ENCODE measurements at regions not wholly inside any gene's neighbourhood (a gene's known extent, or its start where the extent isn't known, plus 50 kb on each side); places are given as distances from the start of the nearest gene placed in this dataset.

GRCh38 chr19:29086182-29086581 is 126.8 kb downstream of the UQCRFS1 start:
- Mint-ChIP-seq H3K36me3 (no peaks in the 10 kb centered on the region), H3K9me3 (no peaks in the 10 kb centered on the region), H3K4me1 (no peaks in the 10 kb centered on the region), H3K4me3 (no peak overlapping the region), H3K27me3 (no peaks in the 10 kb centered on the region), H3K27ac (no peak overlapping the region)
- no peak for DNase-seq
- CTCF ChIA-PET = no interaction called here

DNA sequence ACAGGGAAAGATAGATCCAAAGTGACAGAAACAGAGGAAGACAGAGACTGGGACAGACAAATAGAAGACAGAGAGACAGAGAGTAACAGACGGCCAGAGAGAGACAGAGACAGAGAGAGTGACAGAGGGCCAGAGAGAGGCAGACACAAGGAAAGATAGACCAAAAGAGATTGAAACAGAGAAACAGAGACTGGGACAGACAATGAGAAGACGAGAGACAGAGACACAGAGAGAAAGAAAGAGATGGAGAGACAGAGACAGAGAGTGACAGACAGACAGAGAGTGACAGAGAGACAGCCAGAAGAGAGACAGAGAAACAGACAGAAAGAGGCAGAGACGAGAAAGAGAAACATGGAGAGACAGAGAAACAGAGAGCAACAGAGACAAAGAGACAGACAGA is 127.3 kb downstream of the UQCRFS1 start:
- CTCF ChIA-PET = no interaction called here

GRCh38 chr19:29085206-29085605 is 127.7 kb downstream of the UQCRFS1 start:
- CTCF ChIA-PET = no interaction called here
- Mint-ChIP-seq H3K4me3 (no peak overlapping the region), H3K36me3 (no peaks in the 10 kb centered on the region), H3K27me3 (no peaks in the 10 kb centered on the region), H3K9me3 (no peaks in the 10 kb centered on the region), H3K27ac (no peak overlapping the region), H3K4me1 (no peaks in the 10 kb centered on the region)
- no peak for DNase-seq

More for the DNA sequence above, 127.3 kb downstream of the UQCRFS1 start:
- Mint-ChIP-seq H3K9me3 (no peaks in the 10 kb centered on the region), H3K4me1 (no peaks in the 10 kb centered on the region), H3K27ac (no peak overlapping the region), H3K27me3 (no peaks in the 10 kb centered on the region), H3K4me3 (no peak overlapping the region), H3K36me3 (no peaks in the 10 kb centered on the region)
- no peak for DNase-seq

DNA sequence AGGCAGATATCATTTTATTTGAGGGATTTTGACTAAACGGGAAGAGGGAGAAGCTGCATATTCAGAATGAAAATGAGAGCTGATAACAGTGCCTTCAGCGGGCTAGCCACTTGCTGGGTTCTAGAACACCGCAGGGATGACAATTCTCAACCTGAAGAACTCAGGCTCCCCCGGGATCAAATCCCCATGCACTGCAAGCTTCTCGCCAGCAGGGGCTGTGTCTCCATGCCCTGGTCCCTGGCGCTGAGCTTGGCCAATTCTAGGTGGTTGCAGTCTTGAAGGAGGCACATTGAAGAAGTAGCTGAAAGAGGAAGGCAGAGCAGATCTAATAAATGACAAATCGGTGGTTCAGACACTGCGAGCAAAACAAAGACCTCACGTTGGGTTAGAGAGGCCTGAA is 128.7 kb downstream of the UQCRFS1 start:
- Mint-ChIP-seq H3K4me3 (no peak overlapping the region), H3K36me3 (no peaks in the 10 kb centered on the region), H3K27me3 (no peaks in the 10 kb centered on the region), H3K9me3 (no peaks in the 10 kb centered on the region), H3K27ac (no peak overlapping the region), H3K4me1 (no peaks in the 10 kb centered on the region)
- CTCF ChIA-PET = no interaction called here
- DNase-seq = no peak

- H3K27ac Mint-ChIP-seq = no peak overlapping the region
- DNase-seq = no peak
- H3K36me3 Mint-ChIP-seq = no peaks in the 10 kb centered on the region
- H3K4me1 Mint-ChIP-seq = no peaks in the 10 kb centered on the region
- no peaks in the 10 kb centered on the region for H3K27me3 Mint-ChIP-seq
- CTCF ChIA-PET = no interaction called here
- no peak overlapping the region for H3K4me3 Mint-ChIP-seq
- H3K9me3 Mint-ChIP-seq = no peaks in the 10 kb centered on the region
Observed at GRCh38 chr19:29083863-29084262, 129.1 kb downstream of the UQCRFS1 start.

- Mint-ChIP-seq H3K36me3 (no peaks in the 10 kb centered on the region), H3K27ac (no peak overlapping the region), H3K4me3 (no peak overlapping the region), H3K27me3 (no peaks in the 10 kb centered on the region), H3K4me1 (no peaks in the 10 kb centered on the region), H3K9me3 (no peaks in the 10 kb centered on the region)
- DNase-seq = no peak
- CTCF ChIA-PET = no interaction called here
Observed at GRCh38 chr19:29079356-29080032, 133.5 kb downstream of the UQCRFS1 start.

- no peak for DNase-seq
- Mint-ChIP-seq H3K27me3 (no peaks in the 10 kb centered on the region), H3K9me3 (no peaks in the 10 kb centered on the region), H3K27ac (no peak overlapping the region), H3K4me1 (no peaks in the 10 kb centered on the region), H3K4me3 (no peak overlapping the region), H3K36me3 (no peaks in the 10 kb centered on the region)
- CTCF ChIA-PET = no interaction called here
Observed at GRCh38 chr19:29076963-29077362, 136.0 kb downstream of the UQCRFS1 start.

GRCh38 chr19:29076161-29076560 is 136.8 kb downstream of the UQCRFS1 start:
- no peak overlapping the region for H3K27ac Mint-ChIP-seq
- no peak for DNase-seq
- H3K4me3 Mint-ChIP-seq = no peak overlapping the region
- no peaks in the 10 kb centered on the region for H3K27me3 Mint-ChIP-seq
- no peaks in the 10 kb centered on the region for H3K9me3 Mint-ChIP-seq
- CTCF ChIA-PET = interaction anchor here (0.7 kb wide), 1 partner anchor 187 kb away, joined by 3 read pairs; no protein-coding TSS in a partner anchor
- no peaks in the 10 kb centered on the region for H3K4me1 Mint-ChIP-seq
- H3K36me3 Mint-ChIP-seq = no peaks in the 10 kb centered on the region

DNA sequence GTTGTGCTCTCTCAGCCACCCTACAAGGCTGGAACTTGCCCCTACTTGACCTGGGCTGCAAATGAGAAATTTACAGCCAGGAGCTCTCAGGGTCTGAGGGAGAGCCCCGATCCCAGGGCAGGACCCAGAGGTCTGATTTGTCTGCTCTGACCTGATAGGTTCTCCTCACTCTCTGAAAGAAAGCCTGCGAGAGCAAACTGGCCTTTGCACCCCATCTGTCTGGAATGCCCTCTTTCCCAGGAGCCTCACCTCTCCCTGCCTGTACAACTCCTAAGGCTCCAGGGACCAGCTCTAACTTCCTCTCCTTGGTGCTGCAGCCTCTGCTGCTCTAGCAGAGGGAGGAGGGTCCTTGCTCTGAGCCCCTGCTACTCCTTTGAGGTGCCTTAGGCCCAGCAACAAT is 137.8 kb downstream of the UQCRFS1 start:
- Mint-ChIP-seq H3K27ac (no peak overlapping the region), H3K27me3 (no peaks in the 10 kb centered on the region), H3K4me3 (no peak overlapping the region), H3K4me1 (no peaks in the 10 kb centered on the region), H3K9me3 (peaks cover 2% of the 10 kb centered on the region), H3K36me3 (no peaks in the 10 kb centered on the region)
- CTCF ChIA-PET = no interaction called here
- DNase-seq = no peak

- no peaks in the 10 kb centered on the region for H3K27me3 Mint-ChIP-seq
- DNase-seq = no peak
- no peaks in the 10 kb centered on the region for H3K4me1 Mint-ChIP-seq
- H3K27ac Mint-ChIP-seq = no peak overlapping the region
- H3K9me3 Mint-ChIP-seq = peaks cover 3% of the 10 kb centered on the region
- CTCF ChIA-PET = no interaction called here
- no peaks in the 10 kb centered on the region for H3K36me3 Mint-ChIP-seq
- H3K4me3 Mint-ChIP-seq = no peak overlapping the region
Observed at GRCh38 chr19:29074579-29074978, 138.4 kb downstream of the UQCRFS1 start.

DNA sequence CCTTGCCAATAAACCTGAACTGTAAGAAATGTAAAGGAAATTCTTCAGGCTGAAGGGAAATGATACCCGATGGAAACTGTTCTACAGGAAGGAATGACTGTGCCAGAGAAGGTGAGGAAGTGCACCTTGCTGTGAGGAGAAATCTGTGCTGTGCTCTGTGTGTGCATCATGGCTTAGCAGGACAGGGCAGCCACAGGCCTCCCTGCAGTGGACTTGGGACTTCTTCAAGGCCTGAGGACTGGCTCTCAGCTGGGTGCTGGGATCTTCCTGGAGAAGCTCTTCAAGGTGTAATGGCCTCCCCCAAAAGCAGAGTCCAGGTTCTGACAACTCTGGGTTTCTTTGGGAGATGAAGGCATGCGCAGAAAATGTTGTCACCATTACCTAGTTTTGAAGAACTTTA is 145.1 kb downstream of the UQCRFS1 start:
- Mint-ChIP-seq H3K9me3 (peaks cover 8% of the 10 kb centered on the region), H3K27ac (no peak overlapping the region), H3K36me3 (no peaks in the 10 kb centered on the region), H3K27me3 (no peaks in the 10 kb centered on the region), H3K4me1 (no peaks in the 10 kb centered on the region), H3K4me3 (no peak overlapping the region)
- no peak for DNase-seq
- CTCF ChIA-PET = no interaction called here

- CTCF ChIA-PET = no interaction called here
- no peaks in the 10 kb centered on the region for H3K36me3 Mint-ChIP-seq
- peaks cover 5% of the 10 kb centered on the region for H3K9me3 Mint-ChIP-seq
- no peaks in the 10 kb centered on the region for H3K27me3 Mint-ChIP-seq
- DNase-seq = no peak
- H3K4me3 Mint-ChIP-seq = no peak overlapping the region
- no peak overlapping the region for H3K27ac Mint-ChIP-seq
- H3K4me1 Mint-ChIP-seq = no peaks in the 10 kb centered on the region
Observed at GRCh38 chr19:29062475-29063435, 150.2 kb downstream of the UQCRFS1 start.

- CTCF ChIA-PET = no interaction called here
Observed at GRCh38 chr19:29060813-29061364, 152.1 kb downstream of the UQCRFS1 start.

GRCh38 chr19:29056535-29056934 is 156.4 kb downstream of the UQCRFS1 start:
- Mint-ChIP-seq H3K4me1 (no peaks in the 10 kb centered on the region), H3K27ac (no peak overlapping the region), H3K9me3 (no peaks in the 10 kb centered on the region), H3K36me3 (no peaks in the 10 kb centered on the region), H3K27me3 (no peaks in the 10 kb centered on the region), H3K4me3 (no peak overlapping the region)
- CTCF ChIA-PET = no interaction called here
- DNase-seq = no peak

More at GRCh38 chr19:29060813-29061364, 152.1 kb downstream of the UQCRFS1 start:
- H3K9me3 Mint-ChIP-seq = no peaks in the 10 kb centered on the region
- H3K4me1 Mint-ChIP-seq = no peaks in the 10 kb centered on the region
- H3K36me3 Mint-ChIP-seq = no peaks in the 10 kb centered on the region
- H3K27me3 Mint-ChIP-seq = no peaks in the 10 kb centered on the region
- no peak overlapping the region for H3K27ac Mint-ChIP-seq
- H3K4me3 Mint-ChIP-seq = no peak overlapping the region
- DNase-seq = no peak
